ENCODE measurements at regions not wholly inside any gene's neighbourhood (a gene's known extent, or its start where the extent isn't known, plus 50 kb on each side); places are given as distances from the start of the nearest gene placed in this dataset.

- Mint-ChIP-seq H3K4me1 (no peaks in the 10 kb centered on the region), H3K27ac (ENCODE audit: low read depth) (no peak overlapping the region), H3K36me3 (ENCODE audit: insufficient read depth) (peaks cover 2% of the 10 kb centered on the region), H3K27me3 (peaks cover 51% of the 10 kb centered on the region), H3K4me3 (no peak overlapping the region), H3K9me3 (no peaks in the 10 kb centered on the region)
- ATAC-seq (replicated peaks; ENCODE audit: extremely low read depth, poor library complexity, severe bottlenecking) (no peak), DNase-seq (ENCODE audit: low spot score in 2 of 2) (no peak)
These were observed 102.0 kb upstream of the TBX20 start for GRCh38 chr7:35355911-35356310.

DNA sequence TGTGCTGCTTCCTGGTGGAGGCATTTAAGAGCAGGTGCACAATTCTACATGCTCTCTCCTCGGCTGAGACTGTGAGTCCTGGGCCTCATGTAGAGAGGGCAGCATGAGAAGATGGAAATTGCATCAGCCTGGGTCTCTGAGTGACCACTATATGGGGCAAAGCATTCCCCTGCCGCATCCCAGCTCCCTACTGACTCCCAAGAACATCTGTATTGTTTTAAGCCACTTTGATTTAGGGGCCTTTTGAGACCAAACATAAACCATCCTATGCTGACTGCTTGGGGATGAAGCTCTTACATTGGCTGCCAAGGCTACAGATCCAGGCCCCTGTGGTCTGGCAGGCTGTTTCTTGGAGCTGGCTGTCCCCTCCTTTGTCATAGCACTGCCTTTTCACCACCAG lies 101.3 kb upstream of the TBX20 start:
- Mint-ChIP-seq H3K9me3 (no peaks in the 10 kb centered on the region), H3K4me3 (no peak overlapping the region), H3K27ac (ENCODE audit: low read depth) (no peak overlapping the region), H3K27me3 (peaks cover 58% of the 10 kb centered on the region), H3K4me1 (no peaks in the 10 kb centered on the region), H3K36me3 (ENCODE audit: insufficient read depth) (peaks cover 2% of the 10 kb centered on the region)
- no peak for DNase-seq (ENCODE audit: low spot score in 2 of 2)
- ATAC-seq (replicated peaks; ENCODE audit: extremely low read depth, poor library complexity, severe bottlenecking): no peak

- Mint-ChIP-seq H3K27me3 (peaks cover 75% of the 10 kb centered on the region), H3K27ac (ENCODE audit: low read depth) (no peak overlapping the region), H3K4me3 (no peak overlapping the region), H3K9me3 (no peaks in the 10 kb centered on the region), H3K36me3 (ENCODE audit: insufficient read depth) (peaks cover 2% of the 10 kb centered on the region), H3K4me1 (no peaks in the 10 kb centered on the region)
- ATAC-seq (replicated peaks; ENCODE audit: extremely low read depth, poor library complexity, severe bottlenecking) (no peak), DNase-seq (ENCODE audit: low spot score in 2 of 2) (no peak)
These were observed 99.6 kb upstream of the TBX20 start for GRCh38 chr7:35353481-35353880.

DNA sequence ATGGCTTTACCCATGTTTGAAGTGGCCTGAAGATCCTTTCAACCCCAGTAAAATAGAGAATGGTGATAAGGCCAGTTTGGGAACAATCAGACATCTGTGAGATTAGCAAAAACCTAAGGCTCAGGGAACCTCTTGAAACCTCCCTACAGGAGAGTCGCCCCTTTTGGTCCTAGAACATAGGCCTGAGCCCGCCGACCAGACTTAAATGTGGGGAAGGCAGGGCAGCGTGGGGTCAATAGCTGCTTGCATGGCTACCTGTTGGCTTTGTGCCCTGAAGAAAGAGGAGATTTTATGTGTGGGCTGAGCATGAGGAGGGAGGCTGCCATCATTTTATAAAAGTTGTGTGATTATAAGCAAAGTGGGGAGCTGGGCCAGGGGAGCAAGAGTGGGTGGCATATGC lies 97.6 kb upstream of the TBX20 start:
- Mint-ChIP-seq H3K27ac (ENCODE audit: low read depth) (no peak overlapping the region), H3K9me3 (no peaks in the 10 kb centered on the region), H3K4me1 (no peaks in the 10 kb centered on the region), H3K27me3 (peaks cover 66% of the 10 kb centered on the region), H3K36me3 (ENCODE audit: insufficient read depth) (no peaks in the 10 kb centered on the region), H3K4me3 (no peak overlapping the region)
- DNase-seq (ENCODE audit: low spot score in 2 of 2) (no peak), ATAC-seq (replicated peaks; ENCODE audit: extremely low read depth, poor library complexity, severe bottlenecking) (no peak)

- Mint-ChIP-seq H3K36me3 (ENCODE audit: insufficient read depth) (no peaks in the 10 kb centered on the region), H3K4me1 (no peaks in the 10 kb centered on the region), H3K9me3 (no peaks in the 10 kb centered on the region), H3K4me3 (no peak overlapping the region), H3K27ac (ENCODE audit: low read depth) (no peak overlapping the region), H3K27me3 (peaks cover 51% of the 10 kb centered on the region)
- ATAC-seq (replicated peaks; ENCODE audit: extremely low read depth, poor library complexity, severe bottlenecking) (no peak), DNase-seq (ENCODE audit: low spot score in 2 of 2) (no peak)
These were observed 94.9 kb upstream of the TBX20 start for GRCh38 chr7:35348611-35349400.

DNA sequence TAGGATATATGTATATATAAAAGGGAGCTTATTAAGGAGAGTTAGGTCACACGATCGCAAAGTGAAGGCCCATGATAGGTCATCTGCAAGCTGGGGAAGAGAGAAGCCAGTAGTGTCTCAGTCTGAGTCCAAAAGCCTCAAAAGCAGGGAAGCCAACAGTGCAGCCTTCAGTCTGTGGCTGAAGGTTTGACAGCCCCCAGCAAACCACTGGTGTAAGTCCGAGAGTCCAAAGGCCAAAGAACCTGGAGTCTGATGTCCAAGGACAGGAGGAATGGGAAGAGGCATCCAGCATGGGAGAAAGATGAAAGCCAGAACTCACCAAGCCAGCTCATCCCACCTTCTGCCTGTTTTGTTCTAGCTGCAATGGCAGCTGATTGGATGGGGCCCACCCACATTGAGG lies 88.9 kb upstream of the TBX20 start:
- ATAC-seq (replicated peaks; ENCODE audit: extremely low read depth, poor library complexity, severe bottlenecking) (no peak), DNase-seq (ENCODE audit: low spot score in 2 of 2) (no peak)
- no peaks in the 10 kb centered on the region for H3K36me3 Mint-ChIP-seq (ENCODE audit: insufficient read depth)
- H3K27me3 Mint-ChIP-seq: peaks cover 32% of the 10 kb centered on the region
- no peak overlapping the region for H3K27ac Mint-ChIP-seq (ENCODE audit: low read depth)
- no peak overlapping the region for H3K4me3 Mint-ChIP-seq
- H3K9me3 Mint-ChIP-seq: no peaks in the 10 kb centered on the region
- H3K4me1 Mint-ChIP-seq: no peaks in the 10 kb centered on the region

DNA sequence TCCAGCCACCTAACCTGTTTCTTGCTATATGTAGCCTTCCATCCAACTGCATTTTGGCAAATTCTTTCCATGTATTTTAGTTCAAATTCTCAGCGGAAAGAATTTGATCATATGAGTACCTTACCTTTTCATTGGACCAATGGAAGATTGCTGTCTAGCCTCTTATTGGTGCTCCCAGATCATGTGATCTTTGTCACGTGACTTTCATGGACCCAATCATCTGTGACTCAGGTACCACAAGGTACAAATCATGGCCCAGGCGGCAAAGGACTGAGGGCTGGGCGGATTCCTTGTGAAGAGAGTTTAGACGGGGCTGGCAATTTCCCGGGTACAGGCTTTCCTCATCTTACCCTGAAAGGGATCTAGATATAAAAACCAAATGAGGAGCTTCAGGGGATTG lies 85.9 kb upstream of the TBX20 start:
- Mint-ChIP-seq H3K4me1 (no peaks in the 10 kb centered on the region), H3K9me3 (no peaks in the 10 kb centered on the region), H3K4me3 (no peak overlapping the region), H3K36me3 (ENCODE audit: insufficient read depth) (no peaks in the 10 kb centered on the region), H3K27me3 (peaks cover 56% of the 10 kb centered on the region), H3K27ac (ENCODE audit: low read depth) (no peak overlapping the region)
- DNase-seq (ENCODE audit: low spot score in 2 of 2) (no peak), ATAC-seq (replicated peaks; ENCODE audit: extremely low read depth, poor library complexity, severe bottlenecking) (no peak)

DNA sequence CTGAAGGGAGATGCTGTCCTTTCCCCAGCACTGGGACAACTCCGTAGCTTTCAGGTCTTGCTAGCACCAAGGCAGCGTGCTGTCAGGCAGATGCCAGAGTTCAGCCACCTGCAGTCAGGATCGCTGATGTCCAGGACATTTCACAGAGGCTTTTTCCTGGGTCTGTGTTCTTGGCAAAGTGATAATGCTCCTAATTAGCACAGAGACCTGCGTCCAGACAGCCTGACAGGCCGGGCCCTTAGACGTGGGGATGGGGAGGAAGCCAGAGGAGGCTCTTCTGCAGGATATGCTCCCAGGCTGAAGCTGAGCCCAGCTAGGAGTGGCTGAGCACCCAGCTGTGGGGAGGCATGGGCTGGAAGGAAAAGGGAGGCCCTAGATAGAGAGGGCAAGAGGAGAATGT lies 82.5 kb upstream of the TBX20 start:
- Mint-ChIP-seq H3K4me1 (no peaks in the 10 kb centered on the region), H3K27ac (ENCODE audit: low read depth) (no peak overlapping the region), H3K36me3 (ENCODE audit: insufficient read depth) (no peaks in the 10 kb centered on the region), H3K4me3 (no peak overlapping the region), H3K27me3 (peaks cover 54% of the 10 kb centered on the region), H3K9me3 (no peaks in the 10 kb centered on the region)
- DNase-seq (ENCODE audit: low spot score in 2 of 2): no peak
- no peak for ATAC-seq (replicated peaks; ENCODE audit: extremely low read depth, poor library complexity, severe bottlenecking)

GRCh38 chr7:35334506-35334905 lies 80.6 kb upstream of the TBX20 start:
- no peak for DNase-seq (ENCODE audit: low spot score in 2 of 2)
- Mint-ChIP-seq H3K27ac (ENCODE audit: low read depth) (no peak overlapping the region), H3K4me1 (no peaks in the 10 kb centered on the region), H3K36me3 (ENCODE audit: insufficient read depth) (no peaks in the 10 kb centered on the region), H3K4me3 (no peak overlapping the region), H3K27me3 (peaks cover 61% of the 10 kb centered on the region), H3K9me3 (no peaks in the 10 kb centered on the region)
- ATAC-seq (replicated peaks; ENCODE audit: extremely low read depth, poor library complexity, severe bottlenecking): no peak

- H3K4me3 Mint-ChIP-seq: no peak overlapping the region
- ATAC-seq (replicated peaks; ENCODE audit: extremely low read depth, poor library complexity, severe bottlenecking) (no peak), DNase-seq (ENCODE audit: low spot score in 2 of 2) (no peak)
- H3K4me1 Mint-ChIP-seq: no peaks in the 10 kb centered on the region
- peaks cover 60% of the 10 kb centered on the region for H3K27me3 Mint-ChIP-seq
- H3K27ac Mint-ChIP-seq (ENCODE audit: low read depth): no peak overlapping the region
- H3K9me3 Mint-ChIP-seq: no peaks in the 10 kb centered on the region
- H3K36me3 Mint-ChIP-seq (ENCODE audit: insufficient read depth): no peaks in the 10 kb centered on the region
These were observed 79.4 kb upstream of the TBX20 start for GRCh38 chr7:35333265-35333664.

GRCh38 chr7:35331730-35332678 lies 78.1 kb upstream of the TBX20 start:
- ATAC-seq (replicated peaks; ENCODE audit: extremely low read depth, poor library complexity, severe bottlenecking): no peak
- Mint-ChIP-seq H3K4me1 (no peaks in the 10 kb centered on the region), H3K27ac (ENCODE audit: low read depth) (no peak overlapping the region), H3K27me3 (peaks cover 64% of the 10 kb centered on the region), H3K4me3 (no peak overlapping the region), H3K36me3 (ENCODE audit: insufficient read depth) (no peaks in the 10 kb centered on the region), H3K9me3 (no peaks in the 10 kb centered on the region)
- DNase-seq (ENCODE audit: low spot score in 2 of 2): no peak

DNA sequence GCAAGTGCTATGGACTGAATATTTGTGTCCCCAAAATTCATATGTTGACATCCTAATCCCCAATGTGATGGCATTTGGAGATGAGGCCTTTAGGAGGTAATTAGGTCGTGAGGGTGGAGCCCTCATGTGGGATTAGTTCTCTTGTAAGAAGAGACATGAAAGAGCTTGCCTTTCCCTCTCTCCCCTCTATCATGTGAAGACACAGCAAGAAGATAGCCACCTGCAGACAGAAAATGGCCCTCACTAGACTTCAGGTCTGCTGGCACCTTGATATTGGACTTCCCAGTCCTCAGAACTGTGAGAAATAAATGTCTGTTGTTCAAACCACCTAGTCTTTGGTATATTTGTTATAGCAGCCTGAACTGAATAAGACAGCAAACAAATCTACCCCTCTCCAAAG lies 75.1 kb upstream of the TBX20 start:
- ATAC-seq (replicated peaks; ENCODE audit: extremely low read depth, poor library complexity, severe bottlenecking) (no peak), DNase-seq (ENCODE audit: low spot score in 2 of 2) (no peak)
- no peaks in the 10 kb centered on the region for H3K36me3 Mint-ChIP-seq (ENCODE audit: insufficient read depth)
- no peak overlapping the region for H3K27ac Mint-ChIP-seq (ENCODE audit: low read depth)
- no peaks in the 10 kb centered on the region for H3K4me1 Mint-ChIP-seq
- no peak overlapping the region for H3K4me3 Mint-ChIP-seq
- peaks cover 66% of the 10 kb centered on the region for H3K27me3 Mint-ChIP-seq
- H3K9me3 Mint-ChIP-seq: no peaks in the 10 kb centered on the region

- H3K9me3 Mint-ChIP-seq: no peaks in the 10 kb centered on the region
- no peak overlapping the region for H3K4me3 Mint-ChIP-seq
- ATAC-seq (replicated peaks; ENCODE audit: extremely low read depth, poor library complexity, severe bottlenecking) (no peak), DNase-seq (ENCODE audit: low spot score in 2 of 2) (no peak)
- peaks cover 45% of the 10 kb centered on the region for H3K27me3 Mint-ChIP-seq
- H3K4me1 Mint-ChIP-seq: no peaks in the 10 kb centered on the region
- no peak overlapping the region for H3K27ac Mint-ChIP-seq (ENCODE audit: low read depth)
- no peaks in the 10 kb centered on the region for H3K36me3 Mint-ChIP-seq (ENCODE audit: insufficient read depth)
These were observed 65.7 kb upstream of the TBX20 start for GRCh38 chr7:35319606-35320005.

Measured in central memory CD8-positive, alpha-beta T cell (primary cell).